ENCODE measurements at regions not wholly inside any gene's neighbourhood (a gene's known extent, or its start where the extent isn't known, plus 50 kb on each side); places are given as distances from the start of the nearest gene placed in this dataset.

- H3K4me1 ChIP-seq (ENCODE audit: control insufficient read depth, insufficient read depth, low read length) = no peaks in the 10 kb centered on the region
- no peaks in the 10 kb centered on the region for H3K9me3 ChIP-seq (ENCODE audit: control insufficient read depth, insufficient read depth, low read depth, low read length)
- H3K27ac ChIP-seq (ENCODE audit: low read length) = no peak overlapping the region
- H3K4me3 ChIP-seq (ENCODE audit: low read depth in 2 of 2, low read length in 2 of 2) = peak overlapping the region; percentile 16 to 45; a peak in 3 of 4 replicates
- no TSS peak for BruUV-seq (replicated peaks)
- no peaks in the 10 kb centered on the region; the same call in 1 of the 2 replicates for H3K36me3 ChIP-seq (ENCODE audit: control insufficient read depth, insufficient read depth, low read length)
- no peak for TF ChIP-seq POLR2AphosphoS5 (IDR thresholded peaks at IDR 0.05; ENCODE audit: low read depth, low read length)
- TF ChIP-seq TCF7L2 (IDR thresholded peaks at IDR 0.05; ENCODE audit: low read depth, low read length) = no peak
- TF ChIP-seq, protein P1, sequence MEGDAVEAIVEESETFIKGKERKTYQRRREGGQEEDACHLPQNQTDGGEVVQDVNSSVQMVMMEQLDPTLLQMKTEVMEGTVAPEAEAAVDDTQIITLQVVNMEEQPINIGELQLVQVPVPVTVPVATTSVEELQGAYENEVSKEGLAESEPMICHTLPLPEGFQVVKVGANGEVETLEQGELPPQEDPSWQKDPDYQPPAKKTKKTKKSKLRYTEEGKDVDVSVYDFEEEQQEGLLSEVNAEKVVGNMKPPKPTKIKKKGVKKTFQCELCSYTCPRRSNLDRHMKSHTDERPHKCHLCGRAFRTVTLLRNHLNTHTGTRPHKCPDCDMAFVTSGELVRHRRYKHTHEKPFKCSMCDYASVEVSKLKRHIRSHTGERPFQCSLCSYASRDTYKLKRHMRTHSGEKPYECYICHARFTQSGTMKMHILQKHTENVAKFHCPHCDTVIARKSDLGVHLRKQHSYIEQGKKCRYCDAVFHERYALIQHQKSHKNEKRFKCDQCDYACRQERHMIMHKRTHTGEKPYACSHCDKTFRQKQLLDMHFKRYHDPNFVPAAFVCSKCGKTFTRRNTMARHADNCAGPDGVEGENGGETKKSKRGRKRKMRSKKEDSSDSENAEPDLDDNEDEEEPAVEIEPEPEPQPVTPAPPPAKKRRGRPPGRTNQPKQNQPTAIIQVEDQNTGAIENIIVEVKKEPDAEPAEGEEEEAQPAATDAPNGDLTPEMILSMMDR (IDR thresholded peaks at IDR 0.05) = no peak
- no peak for TF ChIP-seq SIN3A (IDR thresholded peaks at IDR 0.05; ENCODE audit: borderline replicate concordance, insufficient read depth, low read depth, low read length)
- TF ChIP-seq, protein P2, sequence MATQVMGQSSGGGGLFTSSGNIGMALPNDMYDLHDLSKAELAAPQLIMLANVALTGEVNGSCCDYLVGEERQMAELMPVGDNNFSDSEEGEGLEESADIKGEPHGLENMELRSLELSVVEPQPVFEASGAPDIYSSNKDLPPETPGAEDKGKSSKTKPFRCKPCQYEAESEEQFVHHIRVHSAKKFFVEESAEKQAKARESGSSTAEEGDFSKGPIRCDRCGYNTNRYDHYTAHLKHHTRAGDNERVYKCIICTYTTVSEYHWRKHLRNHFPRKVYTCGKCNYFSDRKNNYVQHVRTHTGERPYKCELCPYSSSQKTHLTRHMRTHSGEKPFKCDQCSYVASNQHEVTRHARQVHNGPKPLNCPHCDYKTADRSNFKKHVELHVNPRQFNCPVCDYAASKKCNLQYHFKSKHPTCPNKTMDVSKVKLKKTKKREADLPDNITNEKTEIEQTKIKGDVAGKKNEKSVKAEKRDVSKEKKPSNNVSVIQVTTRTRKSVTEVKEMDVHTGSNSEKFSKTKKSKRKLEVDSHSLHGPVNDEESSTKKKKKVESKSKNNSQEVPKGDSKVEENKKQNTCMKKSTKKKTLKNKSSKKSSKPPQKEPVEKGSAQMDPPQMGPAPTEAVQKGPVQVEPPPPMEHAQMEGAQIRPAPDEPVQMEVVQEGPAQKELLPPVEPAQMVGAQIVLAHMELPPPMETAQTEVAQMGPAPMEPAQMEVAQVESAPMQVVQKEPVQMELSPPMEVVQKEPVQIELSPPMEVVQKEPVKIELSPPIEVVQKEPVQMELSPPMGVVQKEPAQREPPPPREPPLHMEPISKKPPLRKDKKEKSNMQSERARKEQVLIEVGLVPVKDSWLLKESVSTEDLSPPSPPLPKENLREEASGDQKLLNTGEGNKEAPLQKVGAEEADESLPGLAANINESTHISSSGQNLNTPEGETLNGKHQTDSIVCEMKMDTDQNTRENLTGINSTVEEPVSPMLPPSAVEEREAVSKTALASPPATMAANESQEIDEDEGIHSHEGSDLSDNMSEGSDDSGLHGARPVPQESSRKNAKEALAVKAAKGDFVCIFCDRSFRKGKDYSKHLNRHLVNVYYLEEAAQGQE (IDR thresholded peaks at IDR 0.05; ENCODE audit: insufficient read depth in 1 of 2, low read depth in 2 of 2, low read length in 1 of 2) = no peak
- CTCF ChIA-PET = interaction anchor here (0.6 kb wide), 1 partner anchor 10 kb away, joined by 6 read pairs; no protein-coding TSS in a partner anchor
- peaks cover 19% of the 10 kb centered on the region for H3K27me3 ChIP-seq (ENCODE audit: control insufficient read depth, insufficient read depth, low read length)
- POLR2A ChIA-PET = interaction anchor here (0.6 kb wide), 1 partner anchor 20 kb away, joined by 3 read pairs; no protein-coding TSS in a partner anchor
- intact Hi-C loops (cut with micrococcal nuclease; ENCODE audit: unreplicated experiment) (no loop called here), in situ Hi-C loops (cut with HindIII; ENCODE audit: low pct_unique_long_range_greater_than_20kb, low sequenced_read_pairs) (no loop called here)
- DNase-seq (ENCODE audit: low read depth, low spot score) (no peak), ATAC-seq (peak; percentile 79)
Observed at GRCh38 chr1:214224611-214225354, 56.2 kb upstream of the SMYD2 start.

DNA sequence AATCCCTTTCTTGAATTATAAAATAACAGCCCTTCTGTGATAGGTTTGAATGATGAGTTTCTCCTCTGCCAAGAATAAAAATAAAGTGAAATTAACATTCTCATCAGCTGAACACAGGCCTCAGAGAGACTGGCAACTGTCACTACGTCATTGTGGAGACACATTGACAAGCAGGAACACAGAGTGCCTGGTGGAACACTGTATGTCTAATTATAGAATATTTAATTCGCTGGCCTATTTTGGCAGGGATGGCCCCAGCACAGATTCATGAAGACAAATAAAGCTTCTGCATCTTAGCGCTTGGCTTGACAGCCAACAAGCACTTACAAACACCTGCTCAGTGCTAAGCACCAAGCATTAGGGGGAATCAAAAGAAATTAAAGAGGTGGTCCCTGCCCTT lies 52.0 kb upstream of the SMYD2 start:
- POLR2A ChIA-PET = no interaction called here
- TF ChIP-seq TCF7L2 (IDR thresholded peaks at IDR 0.05; ENCODE audit: low read depth, low read length) = no peak
- no peak for TF ChIP-seq POLR2AphosphoS5 (IDR thresholded peaks at IDR 0.05; ENCODE audit: low read depth, low read length)
- no peak for TF ChIP-seq SIN3A (IDR thresholded peaks at IDR 0.05; ENCODE audit: borderline replicate concordance, insufficient read depth, low read depth, low read length)
- TF ChIP-seq, protein P1 (IDR thresholded peaks at IDR 0.05) = no peak
- TF ChIP-seq, protein P2 (IDR thresholded peaks at IDR 0.05; ENCODE audit: insufficient read depth in 1 of 2, low read depth in 2 of 2, low read length in 1 of 2) = no peak
- Histone ChIP-seq H3K9me3 (ENCODE audit: control insufficient read depth, insufficient read depth, low read depth, low read length) (no peaks in the 10 kb centered on the region), H3K4me3 (ENCODE audit: low read depth in 2 of 2, low read length in 2 of 2) (no peak overlapping the region), H3K27me3 (ENCODE audit: control insufficient read depth, insufficient read depth, low read length) (peaks cover 9% of the 10 kb centered on the region), H3K36me3 (ENCODE audit: control insufficient read depth, insufficient read depth, low read length) (no peaks in the 10 kb centered on the region), H3K27ac (ENCODE audit: low read length) (no peak overlapping the region), H3K4me1 (ENCODE audit: control insufficient read depth, insufficient read depth, low read length) (no peaks in the 10 kb centered on the region)
- CTCF ChIA-PET = no interaction called here
- no peak for ATAC-seq
- in situ Hi-C loops (cut with HindIII; ENCODE audit: low pct_unique_long_range_greater_than_20kb, low sequenced_read_pairs) = no loop called here
- BruUV-seq (replicated peaks) = no TSS peak
- intact Hi-C loops (cut with micrococcal nuclease; ENCODE audit: unreplicated experiment) = no loop called here
- no peak for DNase-seq (ENCODE audit: low read depth, low spot score)
